ENCODE measurements at regions not wholly inside any gene's neighbourhood (a gene's known extent, or its start where the extent isn't known, plus 50 kb on each side); places are given as distances from the start of the nearest gene placed in this dataset.
A peak's percentile ranks its signal among the peaks of the same experiment; 100 is the strongest.
"Not testable (repeated sequence)": the region's sequence is repeated elsewhere in the genome, so short reads cannot be mapped to it uniquely, and the experiment has no call there.

- DNase-seq (ENCODE audit: low read depth) = no peak
Observed at GRCh38 chr2:33723329-33723728, 124.2 kb upstream of the FAM98A start.

- no peak for DNase-seq (ENCODE audit: low read depth)
Observed at GRCh38 chr2:33719067-33719466, 120.0 kb upstream of the FAM98A start.

- DNase-seq (ENCODE audit: low read depth) = no peak
Observed at GRCh38 chr2:33712674-33713073, 113.6 kb upstream of the FAM98A start.

- no peak for DNase-seq (ENCODE audit: low read depth)
Observed at GRCh38 chr2:33709951-33710350, 110.9 kb upstream of the FAM98A start.

- DNase-seq (ENCODE audit: low read depth) = no peak
Observed at GRCh38 chr2:33707312-33707711, 108.2 kb upstream of the FAM98A start.

GRCh38 chr2:33706410-33706809 is 107.3 kb upstream of the FAM98A start:
- no peak for DNase-seq (ENCODE audit: low read depth)

GRCh38 chr2:33704406-33704855 is 105.3 kb upstream of the FAM98A start:
- DNase-seq (ENCODE audit: low read depth) = no peak

GRCh38 chr2:33696234-33696633 is 97.1 kb upstream of the FAM98A start:
- no peak for DNase-seq (ENCODE audit: low read depth)

- no peak for DNase-seq (ENCODE audit: low read depth)
Observed at GRCh38 chr2:33694904-33695303, 95.8 kb upstream of the FAM98A start.

GRCh38 chr2:33690686-33691085 is 91.6 kb upstream of the FAM98A start:
- not testable (repeated sequence) for DNase-seq (ENCODE audit: low read depth)

- no peak for DNase-seq (ENCODE audit: low read depth)
Observed at GRCh38 chr2:33681364-33681757, 82.3 kb upstream of the FAM98A start.

GRCh38 chr2:33680644-33681363 is 81.7 kb upstream of the FAM98A start:
- DNase-seq (ENCODE audit: low read depth) = no peak

GRCh38 chr2:33678436-33678835 is 79.3 kb upstream of the FAM98A start:
- no peak for DNase-seq (ENCODE audit: low read depth)

GRCh38 chr2:33673937-33674336 is 74.8 kb upstream of the FAM98A start:
- peak; percentile 1 for DNase-seq (ENCODE audit: low read depth)

GRCh38 chr2:33672896-33673295 is 73.8 kb upstream of the FAM98A start:
- DNase-seq (ENCODE audit: low read depth) = no peak

- DNase-seq (ENCODE audit: low read depth) = no peak
Observed at GRCh38 chr2:33672389-33672788, 73.3 kb upstream of the FAM98A start.

- no peak for DNase-seq (ENCODE audit: low read depth)
Observed at GRCh38 chr2:33671198-33671597, 72.1 kb upstream of the FAM98A start.

GRCh38 chr2:33670392-33670937 is 71.4 kb upstream of the FAM98A start:
- DNase-seq (ENCODE audit: low read depth) = peak; percentile 2

- no peak for DNase-seq (ENCODE audit: low read depth)
Observed at GRCh38 chr2:33666879-33667278, 67.8 kb upstream of the FAM98A start.

GRCh38 chr2:33665039-33665438 is 65.9 kb upstream of the FAM98A start:
- no peak for DNase-seq (ENCODE audit: low read depth)

GRCh38 chr2:33660416-33661123 is 61.5 kb upstream of the FAM98A start:
- DNase-seq (ENCODE audit: low read depth) = no peak

- DNase-seq (ENCODE audit: low read depth) = no peak
Observed at GRCh38 chr2:33655626-33656320, 56.7 kb upstream of the FAM98A start.
